GM18951 (cell line): ENCODE measurements at regions not wholly inside any gene's neighbourhood (a gene's known extent, or its start where the extent isn't known, plus 50 kb on each side); places are given as distances from the start of the nearest gene placed in this dataset.
"Not testable (repeated sequence)": the region's sequence is repeated elsewhere in the genome, so short reads cannot be mapped to it uniquely, and the experiment has no call there.

Experiments used
- POLR2A ChIP-seq: IDR thresholded peaks from 4 replicates; pipeline ENCODE4 v1.6.1; 2011; ENCODE audit warnings: mild to moderate bottlenecking; ENCODE audit not compliant: insufficient read length, insufficient read depth; ENCODE audit errors: extremely low read depth
- in situ Hi-C: fragments of 300-500 bp; cut with MboI; formaldehyde crosslinking; loops from one replicate; pipeline ENCODE4 v1.12.0; 2022; ENCODE audit warnings: low sequenced_read_pairs, mixed read lengths, inconsistent platforms; ENCODE audit not compliant: unreplicated experiment

GRCh38 chr12:34603382-34604035, 581.2 kb downstream of the ALG10 start:
- TF ChIP-seq POLR2A = no peak
- in situ Hi-C loops = no loop called here

- no peak for TF ChIP-seq POLR2A
- in situ Hi-C loops = no loop called here
Measured at GRCh38 chr12:34604227-34604626, 581.9 kb downstream of the ALG10 start.

- no peak for TF ChIP-seq POLR2A
- in situ Hi-C loops = no loop called here
Measured at GRCh38 chr12:34604631-34605509, 582.6 kb downstream of the ALG10 start.

GRCh38 chr12:34605510-34605887, 583.2 kb downstream of the ALG10 start:
- TF ChIP-seq POLR2A = no peak
- in situ Hi-C loops = no loop called here

- no peak for TF ChIP-seq POLR2A
- in situ Hi-C loops = no loop called here
Measured at GRCh38 chr12:34605955-34606748, 583.9 kb downstream of the ALG10 start.

GRCh38 chr12:34606749-34607519, 584.6 kb downstream of the ALG10 start:
- in situ Hi-C loops = no loop called here
- no peak for TF ChIP-seq POLR2A

- in situ Hi-C loops = no loop called here
- no peak for TF ChIP-seq POLR2A
Measured at GRCh38 chr12:34607520-34608195, 585.4 kb downstream of the ALG10 start.

GRCh38 chr12:34613988-34614387, 591.7 kb downstream of the ALG10 start:
- in situ Hi-C loops = not testable (repeated sequence)

GRCh38 chr12:34625116-34625515, 602.8 kb downstream of the ALG10 start:
- in situ Hi-C loops = loop anchor here (10.0 kb wide), 1 partner anchor 410 kb away; no protein-coding TSS in a partner anchor
- TF ChIP-seq POLR2A = no peak

GRCh38 chr12:34626363-34627157, 604.3 kb downstream of the ALG10 start:
- in situ Hi-C loops = loop anchor here (10.0 kb wide), 1 partner anchor 412 kb away; no protein-coding TSS in a partner anchor
- TF ChIP-seq POLR2A = no peak
